Neural cell (in vitro differentiated cells): ENCODE measurements at regions not wholly inside any gene's neighbourhood (a gene's known extent, or its start where the extent isn't known, plus 50 kb on each side); places are given as distances from the start of the nearest gene placed in this dataset.

ENCODE experiments used
- H2AFZ ChIP-seq: fragments of 200-600, 300-800 bp; sonication (generic), shearing (Covaris generic); 2 replicates; pipeline ENCODE4 v1.6.0; 2014; ENCODE audit warnings: low read depth, mild to moderate bottlenecking, antibody characterized with exemption, low read length, moderate library complexity
- H3F3A ChIP-seq: fragments of 200-600 bp; shearing (Covaris generic); 2 replicates; pipeline ENCODE4 v1.6.1; 2016; ENCODE audit warnings: mild to moderate bottlenecking, moderate library complexity, mixed read lengths, antibody characterized with exemption, low read length; ENCODE audit not compliant: insufficient read depth, poor library complexity, severe bottlenecking
- H3K27ac ChIP-seq: fragments of 200-600, 300-800 bp; sonication (generic), shearing (Covaris generic); 2 replicates; pipeline ENCODE4 v1.5.1; 2014; ENCODE audit warnings: mild to moderate bottlenecking, low read length, moderate library complexity
- H3K27me3 ChIP-seq: fragments of 300-800, 200-600 bp; sonication (generic), shearing (Covaris generic); 2 replicates; pipeline ENCODE4 v1.6.0; 2014; ENCODE audit warnings: mild to moderate bottlenecking, low read depth, low read length, moderate library complexity; ENCODE audit not compliant: insufficient read depth
- H3K36me3 ChIP-seq: fragments of 300-800, 200-600 bp; sonication (generic), shearing (Covaris generic); 2 replicates; pipeline ENCODE4 v1.5.1; 2014; ENCODE audit warnings: mild to moderate bottlenecking, antibody characterized with exemption, low read length, moderate library complexity; ENCODE audit not compliant: insufficient read depth
- H3K4me2 ChIP-seq: fragments of 300-800, 200-600 bp; sonication (generic), shearing (Covaris generic); 2 replicates; pipeline ENCODE4 v1.6.0; 2014; ENCODE audit warnings: mild to moderate bottlenecking, low read length
- H3K4me3 ChIP-seq: fragments of 300-800, 200-600 bp; sonication (generic), shearing (Covaris generic); 2 replicates; pipeline ENCODE4 v1.5.1; 2014; ENCODE audit warnings: mild to moderate bottlenecking, low read length, moderate library complexity
- H3K79me2 ChIP-seq: fragments of 200-600 bp; shearing (Covaris generic); replicated peaks from 2 replicates; pipeline ENCODE4 v1.6.0; 2014; ENCODE audit warnings: mild to moderate bottlenecking, low read length, moderate library complexity; ENCODE audit not compliant: insufficient read depth
- H3K9ac ChIP-seq: fragments of 300-800, 200-600 bp; sonication (generic), shearing (Covaris generic); 2 replicates; pipeline ENCODE4 v1.6.1; 2016; ENCODE audit warnings: mild to moderate bottlenecking, low read length, mixed read lengths
- H3K9me2 ChIP-seq: fragments of 200-600 bp; shearing (Covaris generic); 2 replicates; pipeline ENCODE4 v1.6.1; 2016; ENCODE audit warnings: mild to moderate bottlenecking, low read length, mixed read lengths; ENCODE audit not compliant: insufficient read depth
- H3K9me3 ChIP-seq: fragments of 200-600, 300-800 bp; sonication (generic), shearing (Covaris generic); 2 replicates; pipeline ENCODE4 v1.6.1; 2016; ENCODE audit warnings: mild to moderate bottlenecking, mixed run types, low read length, moderate library complexity, mixed read lengths
- H4K20me1 ChIP-seq: fragments of 200-600 bp; shearing (Covaris generic); 2 replicates; pipeline ENCODE4 v1.6.1; 2016; ENCODE audit warnings: mild to moderate bottlenecking, mixed run types; ENCODE audit not compliant: insufficient read depth
- EP300 ChIP-seq: fragments of 450-650 bp; conservative IDR thresholded peaks from 2 replicates; pipeline ENCODE4 v1.6.1; 2014; ENCODE audit warnings: antibody characterized with exemption, mild to moderate bottlenecking, moderate library complexity; ENCODE audit not compliant: poor library complexity, severe bottlenecking
- EZH2 ChIP-seq: fragments of 200-600, 300-800 bp; shearing (Covaris generic), sonication (generic); IDR thresholded peaks from 2 replicates; pipeline ENCODE4 v1.6.1; 2014; ENCODE audit warnings: antibody characterized with exemption, low read length, borderline replicate concordance, mild to moderate bottlenecking; ENCODE audit not compliant: insufficient read depth, poor library complexity, severe bottlenecking
- MXI1 ChIP-seq: fragments of 450-650 bp; conservative IDR thresholded peaks from 2 replicates; pipeline ENCODE4 v1.6.1; 2014; ENCODE audit warnings: antibody characterized with exemption, mild to moderate bottlenecking; ENCODE audit not compliant: poor library complexity, severe bottlenecking
- POLR2AphosphoS5 ChIP-seq: IDR thresholded peaks from 2 replicates; pipeline ENCODE4 v1.6.1; 2012
- RAD21 ChIP-seq: fragments of 450-650 bp; conservative IDR thresholded peaks from 2 replicates; pipeline ENCODE4 v1.6.1; 2014; ENCODE audit warnings: antibody characterized with exemption, mild to moderate bottlenecking, moderate library complexity
- SMC3 ChIP-seq: fragments of 450-650 bp; conservative IDR thresholded peaks from 2 replicates; pipeline ENCODE4 v1.6.1; 2014; ENCODE audit warnings: antibody characterized with exemption, mild to moderate bottlenecking, moderate library complexity; ENCODE audit not compliant: poor library complexity
- TAF1 ChIP-seq: IDR thresholded peaks from 2 replicates; pipeline ENCODE4 v1.6.1; 2012; ENCODE audit warnings: low read depth
- TF ChIP-seq, protein P1 (sequence below): fragments of 450-650 bp; IDR thresholded peaks from 2 replicates; pipeline ENCODE4 v1.5.1; 2014; ENCODE audit warnings: antibody characterized with exemption, mild to moderate bottlenecking, moderate library complexity; ENCODE audit not compliant: poor library complexity, severe bottlenecking
- TF ChIP-seq, protein P2 (sequence below): IDR thresholded peaks from 2 replicates; pipeline ENCODE4 v1.6.1; 2012; ENCODE audit warnings: borderline replicate concordance

DNA sequence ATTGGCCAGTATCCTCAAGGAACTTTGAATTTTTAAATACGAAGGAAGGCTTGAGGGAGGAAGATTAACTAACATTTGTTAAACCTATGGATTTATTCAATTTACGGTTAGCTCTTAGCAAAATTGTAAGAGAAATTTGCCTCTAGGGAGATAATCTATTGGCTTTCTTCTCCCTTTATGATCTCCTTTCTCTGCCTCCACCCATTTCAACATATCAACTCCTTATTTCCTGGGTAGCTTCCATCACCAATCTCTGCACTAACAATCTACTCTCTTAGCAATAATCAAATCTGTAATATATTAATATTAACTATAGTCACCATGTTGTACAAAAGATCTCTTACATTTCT is 233.9 kb upstream of the CSNK1A1L start:
- no peaks in the 10 kb centered on the region for H3K9me3 ChIP-seq
- no peak overlapping the region for H3K4me3 ChIP-seq
- no peaks in the 10 kb centered on the region for H3F3A ChIP-seq
- H3K27ac ChIP-seq: no peak overlapping the region
- no peaks in the 10 kb centered on the region for H4K20me1 ChIP-seq
- TF ChIP-seq SMC3 (no peak), EZH2 (no peak), TAF1 (no peak)
- H3K4me2 ChIP-seq: no peak overlapping the region
- H3K9ac ChIP-seq: no peak overlapping the region
- H3K9me2 ChIP-seq: no peaks in the 10 kb centered on the region
- no peaks in the 10 kb centered on the region for H3K79me2 ChIP-seq
- H2AFZ ChIP-seq: no peak overlapping the region
- no peaks in the 10 kb centered on the region for H3K27me3 ChIP-seq
- H3K36me3 ChIP-seq: no peaks in the 10 kb centered on the region

DNA sequence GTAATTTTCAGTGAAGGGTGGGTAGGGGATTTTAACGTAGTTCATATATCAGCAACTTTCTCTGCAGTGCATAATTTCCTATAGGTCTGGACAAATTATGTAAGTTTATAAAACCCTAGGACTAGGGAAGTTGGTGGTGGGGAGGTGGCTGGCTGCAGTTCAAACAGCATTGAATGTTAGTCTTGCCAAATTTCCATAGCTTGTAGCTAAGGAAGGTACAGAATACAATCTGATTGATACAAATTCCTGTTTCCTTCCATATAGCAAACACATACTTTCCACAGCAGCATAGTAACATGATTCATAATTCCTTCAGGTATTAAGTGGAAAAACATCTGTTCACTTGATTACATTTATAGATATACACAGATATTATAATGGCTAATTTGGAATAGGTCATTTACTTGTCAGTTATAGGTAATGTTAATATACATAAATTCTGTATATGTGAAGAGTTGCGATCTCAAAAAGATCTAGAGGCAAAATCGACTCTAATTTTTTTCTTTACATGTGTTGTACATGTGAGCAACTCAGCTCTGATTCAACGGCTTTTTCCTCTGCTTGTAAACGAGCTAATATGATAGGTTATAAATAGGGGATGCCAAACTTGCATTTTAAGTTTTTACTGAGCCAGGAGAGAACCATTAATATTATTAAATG is 233.4 kb upstream of the CSNK1A1L start:
- H3K27me3 ChIP-seq: no peaks in the 10 kb centered on the region
- no peaks in the 10 kb centered on the region for H3F3A ChIP-seq
- H3K79me2 ChIP-seq: no peaks in the 10 kb centered on the region

DNA sequence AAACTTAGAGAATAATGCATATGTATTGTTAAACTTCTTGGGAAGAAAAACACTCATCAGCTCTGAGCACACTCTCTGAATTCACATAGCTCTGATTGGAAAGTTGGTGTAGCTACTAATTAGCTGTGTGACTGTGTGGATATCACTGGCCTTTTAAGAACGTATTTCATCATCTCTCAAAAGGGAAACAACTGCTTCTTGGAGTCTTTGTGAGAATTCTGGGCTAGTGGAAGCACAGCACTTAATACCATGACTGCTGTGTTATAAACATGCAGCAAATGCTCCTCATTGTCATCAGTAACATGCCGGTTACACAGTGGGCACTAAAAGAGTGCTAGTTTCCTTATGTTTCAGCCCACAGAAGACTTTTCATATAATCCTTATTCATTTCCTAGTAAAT is 220.9 kb upstream of the CSNK1A1L start:
- Histone ChIP-seq H3K4me2 (no peak overlapping the region), H2AFZ (no peak overlapping the region), H3K9ac (no peak overlapping the region)

More for the DNA sequence above, 233.4 kb upstream of the CSNK1A1L start:
- H3K9me3 ChIP-seq: no peaks in the 10 kb centered on the region
- H3K4me2 ChIP-seq: no peak overlapping the region
- no peak overlapping the region for H3K27ac ChIP-seq
- no peaks in the 10 kb centered on the region for H4K20me1 ChIP-seq
- H3K4me3 ChIP-seq: no peak overlapping the region
- no peak overlapping the region for H3K9ac ChIP-seq
- no peaks in the 10 kb centered on the region for H3K9me2 ChIP-seq
- H3K36me3 ChIP-seq: no peaks in the 10 kb centered on the region
- TF ChIP-seq SMC3: no peak
- TF ChIP-seq POLR2AphosphoS5: no peak
- no peak overlapping the region for H2AFZ ChIP-seq

More for the DNA sequence above, 220.9 kb upstream of the CSNK1A1L start:
- peaks cover 2% of the 10 kb centered on the region for H3K9me3 ChIP-seq
- H3K27me3 ChIP-seq: no peaks in the 10 kb centered on the region
- no peaks in the 10 kb centered on the region for H3K79me2 ChIP-seq
- H3K27ac ChIP-seq: no peak overlapping the region
- H3K4me3 ChIP-seq: no peak overlapping the region
- H3K36me3 ChIP-seq: no peaks in the 10 kb centered on the region
- TF ChIP-seq EP300 (no peak), RAD21 (no peak), TAF1 (no peak), MXI1 (no peak), EZH2 (no peak), SMC3 (no peak), POLR2AphosphoS5 (no peak)
- TF ChIP-seq, protein P1, sequence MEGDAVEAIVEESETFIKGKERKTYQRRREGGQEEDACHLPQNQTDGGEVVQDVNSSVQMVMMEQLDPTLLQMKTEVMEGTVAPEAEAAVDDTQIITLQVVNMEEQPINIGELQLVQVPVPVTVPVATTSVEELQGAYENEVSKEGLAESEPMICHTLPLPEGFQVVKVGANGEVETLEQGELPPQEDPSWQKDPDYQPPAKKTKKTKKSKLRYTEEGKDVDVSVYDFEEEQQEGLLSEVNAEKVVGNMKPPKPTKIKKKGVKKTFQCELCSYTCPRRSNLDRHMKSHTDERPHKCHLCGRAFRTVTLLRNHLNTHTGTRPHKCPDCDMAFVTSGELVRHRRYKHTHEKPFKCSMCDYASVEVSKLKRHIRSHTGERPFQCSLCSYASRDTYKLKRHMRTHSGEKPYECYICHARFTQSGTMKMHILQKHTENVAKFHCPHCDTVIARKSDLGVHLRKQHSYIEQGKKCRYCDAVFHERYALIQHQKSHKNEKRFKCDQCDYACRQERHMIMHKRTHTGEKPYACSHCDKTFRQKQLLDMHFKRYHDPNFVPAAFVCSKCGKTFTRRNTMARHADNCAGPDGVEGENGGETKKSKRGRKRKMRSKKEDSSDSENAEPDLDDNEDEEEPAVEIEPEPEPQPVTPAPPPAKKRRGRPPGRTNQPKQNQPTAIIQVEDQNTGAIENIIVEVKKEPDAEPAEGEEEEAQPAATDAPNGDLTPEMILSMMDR: no peak
- TF ChIP-seq, protein P2, sequence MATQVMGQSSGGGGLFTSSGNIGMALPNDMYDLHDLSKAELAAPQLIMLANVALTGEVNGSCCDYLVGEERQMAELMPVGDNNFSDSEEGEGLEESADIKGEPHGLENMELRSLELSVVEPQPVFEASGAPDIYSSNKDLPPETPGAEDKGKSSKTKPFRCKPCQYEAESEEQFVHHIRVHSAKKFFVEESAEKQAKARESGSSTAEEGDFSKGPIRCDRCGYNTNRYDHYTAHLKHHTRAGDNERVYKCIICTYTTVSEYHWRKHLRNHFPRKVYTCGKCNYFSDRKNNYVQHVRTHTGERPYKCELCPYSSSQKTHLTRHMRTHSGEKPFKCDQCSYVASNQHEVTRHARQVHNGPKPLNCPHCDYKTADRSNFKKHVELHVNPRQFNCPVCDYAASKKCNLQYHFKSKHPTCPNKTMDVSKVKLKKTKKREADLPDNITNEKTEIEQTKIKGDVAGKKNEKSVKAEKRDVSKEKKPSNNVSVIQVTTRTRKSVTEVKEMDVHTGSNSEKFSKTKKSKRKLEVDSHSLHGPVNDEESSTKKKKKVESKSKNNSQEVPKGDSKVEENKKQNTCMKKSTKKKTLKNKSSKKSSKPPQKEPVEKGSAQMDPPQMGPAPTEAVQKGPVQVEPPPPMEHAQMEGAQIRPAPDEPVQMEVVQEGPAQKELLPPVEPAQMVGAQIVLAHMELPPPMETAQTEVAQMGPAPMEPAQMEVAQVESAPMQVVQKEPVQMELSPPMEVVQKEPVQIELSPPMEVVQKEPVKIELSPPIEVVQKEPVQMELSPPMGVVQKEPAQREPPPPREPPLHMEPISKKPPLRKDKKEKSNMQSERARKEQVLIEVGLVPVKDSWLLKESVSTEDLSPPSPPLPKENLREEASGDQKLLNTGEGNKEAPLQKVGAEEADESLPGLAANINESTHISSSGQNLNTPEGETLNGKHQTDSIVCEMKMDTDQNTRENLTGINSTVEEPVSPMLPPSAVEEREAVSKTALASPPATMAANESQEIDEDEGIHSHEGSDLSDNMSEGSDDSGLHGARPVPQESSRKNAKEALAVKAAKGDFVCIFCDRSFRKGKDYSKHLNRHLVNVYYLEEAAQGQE: no peak
- no peaks in the 10 kb centered on the region for H3K9me2 ChIP-seq
- H4K20me1 ChIP-seq: no peaks in the 10 kb centered on the region
- no peaks in the 10 kb centered on the region for H3F3A ChIP-seq
